Esophagus (tissue), 2 donors: ENCODE measurements at regions not wholly inside any gene's neighbourhood (a gene's known extent, or its start where the extent isn't known, plus 50 kb on each side); places are given as distances from the start of the nearest gene placed in this dataset.

ENCODE experiments used
- H3K27ac ChIP-seq, 2 donors: one replicate each; pipeline ENCODE4 v1.5.1; 2013; ENCODE audit warnings: low read depth in 2 of 2, mild to moderate bottlenecking in 2 of 2, inconsistent platforms in 1 of 2, low read length in 1 of 2, moderate library complexity in 1 of 2
- H3K27me3 ChIP-seq, 2 donors: one replicate each; pipeline ENCODE4 v1.6.1; 2013; ENCODE audit warnings: low read length in 2 of 2, control low read depth in 1 of 2, mild to moderate bottlenecking in 1 of 2; ENCODE audit not compliant: insufficient read depth in 2 of 2, control insufficient read depth in 1 of 2
- H3K36me3 ChIP-seq, 2 donors: one replicate each; pipeline ENCODE4 v1.6.1; 2013; ENCODE audit warnings: low read length in 1 of 2; ENCODE audit not compliant: control insufficient read depth in 2 of 2, insufficient read depth in 2 of 2
- H3K4me1 ChIP-seq, 2 donors: one replicate each; pipeline ENCODE4 v1.6.1; 2013; ENCODE audit warnings: low read length in 1 of 2; ENCODE audit not compliant: control insufficient read depth in 2 of 2, insufficient read depth in 2 of 2
- H3K4me3 ChIP-seq, 2 donors: one replicate each; pipeline ENCODE4 v1.5.1; 2013; ENCODE audit warnings: low read length in 2 of 2, mild to moderate bottlenecking in 2 of 2, low read depth in 1 of 2, moderate library complexity in 1 of 2
- H3K9me3 ChIP-seq, 2 donors: one replicate each; pipeline ENCODE4 v1.6.1; 2013; ENCODE audit warnings: mild to moderate bottlenecking in 2 of 2, low read depth in 1 of 2, low read length in 1 of 2, moderate library complexity in 1 of 2; ENCODE audit not compliant: control insufficient read depth in 2 of 2, insufficient read depth in 1 of 2
- WGBS, 2 donors: extraction: QIAGEN DNeasy Blood & Tissue Kit; methylation state at CpG; one replicate each; pipeline ENCODE4 v1.1.7; 2013; 5-methylcytosine and 5-hydroxymethylcytosine counted together
- donor health status: healthy with polysubstance abuse.
- donor health status: Bipolar disorder and iron deficiency.

- Histone ChIP-seq H3K27me3 (no peaks in the 10 kb centered on the region), H3K36me3 (no peaks in the 10 kb centered on the region), H3K4me3 (no peak overlapping the region), H3K9me3 (peaks cover 0 to 3% of the 10 kb centered on the region in 2 donors), H3K27ac (no peak overlapping the region), H3K4me1 (no peaks in the 10 kb centered on the region)
- WGBS, 2 donors = 79 to 84% methylated on average over 7 of the region's 7 CpGs
Measured at GRCh38 chr1:55384637-55385036, 169.5 kb upstream of the USP24 start.

GRCh38 chr1:55382806-55383305 lies 167.7 kb upstream of the USP24 start:
- no peaks in the 10 kb centered on the region for H3K36me3 ChIP-seq
- H3K9me3 ChIP-seq = peaks cover 0 to 3% of the 10 kb centered on the region in 2 donors
- no peaks in the 10 kb centered on the region for H3K4me1 ChIP-seq
- WGBS, 2 donors = 73 to 76% methylated on average over 11 of the region's 11 CpGs
- no peak overlapping the region for H3K4me3 ChIP-seq
- no peaks in the 10 kb centered on the region for H3K27me3 ChIP-seq
- H3K27ac ChIP-seq = no peak overlapping the region

GRCh38 chr1:55381983-55382382 lies 166.8 kb upstream of the USP24 start:
- Histone ChIP-seq H3K4me1 (no peaks in the 10 kb centered on the region), H3K27ac (no peak overlapping the region), H3K4me3 (no peak overlapping the region), H3K9me3 (peaks cover 0 to 3% of the 10 kb centered on the region in 2 donors), H3K36me3 (no peaks in the 10 kb centered on the region), H3K27me3 (no peaks in the 10 kb centered on the region)
- 60 to 66% methylated on average over 2 of the region's 2 CpGs for WGBS, 2 donors

GRCh38 chr1:55381491-55381890 lies 166.3 kb upstream of the USP24 start:
- WGBS, 2 donors = 84 to 87% methylated on average over 5 of the region's 5 CpGs
- Histone ChIP-seq H3K27me3 (no peaks in the 10 kb centered on the region), H3K27ac (no peak overlapping the region), H3K9me3 (peaks cover 0 to 3% of the 10 kb centered on the region in 2 donors), H3K4me3 (no peak overlapping the region), H3K36me3 (no peaks in the 10 kb centered on the region), H3K4me1 (no peaks in the 10 kb centered on the region)

- no peak overlapping the region for H3K27ac ChIP-seq
- no peak overlapping the region for H3K4me3 ChIP-seq
- no peaks in the 10 kb centered on the region for H3K4me1 ChIP-seq
- no peaks in the 10 kb centered on the region for H3K36me3 ChIP-seq
- WGBS, 2 donors = 60 to 69% methylated on average over 4 of the region's 4 CpGs
- no peaks in the 10 kb centered on the region for H3K27me3 ChIP-seq
- H3K9me3 ChIP-seq = peaks cover 0 to 3% of the 10 kb centered on the region in 2 donors
Measured at GRCh38 chr1:55380355-55380970, 165.3 kb upstream of the USP24 start.

- 44 to 47% methylated on average over 10 of the region's 10 CpGs for WGBS, 2 donors
- H3K4me1 ChIP-seq = no peaks in the 10 kb centered on the region
- peaks cover 0 to 3% of the 10 kb centered on the region in 2 donors for H3K9me3 ChIP-seq
- no peak overlapping the region for H3K27ac ChIP-seq
- H3K27me3 ChIP-seq = no peaks in the 10 kb centered on the region
- H3K4me3 ChIP-seq = no peak overlapping the region
- H3K36me3 ChIP-seq = no peaks in the 10 kb centered on the region
Measured at GRCh38 chr1:55378582-55378981, 163.4 kb upstream of the USP24 start.

- Histone ChIP-seq H3K36me3 (no peaks in the 10 kb centered on the region), H3K27ac (no peak overlapping the region), H3K4me3 (no peak overlapping the region), H3K27me3 (no peaks in the 10 kb centered on the region), H3K9me3 (peaks cover 0 to 3% of the 10 kb centered on the region in 2 donors), H3K4me1 (no peaks in the 10 kb centered on the region)
- 94 to 98% methylated on average over 1 of the region's 1 CpG for WGBS, 2 donors
Measured at GRCh38 chr1:55376897-55377296, 161.7 kb upstream of the USP24 start.

- no peaks in the 10 kb centered on the region for H3K27me3 ChIP-seq
- no peak overlapping the region for H3K4me3 ChIP-seq
- H3K36me3 ChIP-seq = no peaks in the 10 kb centered on the region
- H3K4me1 ChIP-seq = no peaks in the 10 kb centered on the region
- 23 to 33% methylated on average over 4 of the region's 4 CpGs for WGBS, 2 donors
- no peaks in the 10 kb centered on the region for H3K9me3 ChIP-seq
- H3K27ac ChIP-seq = peak overlapping the region in 1 of 2 donors; percentile 26
Measured at GRCh38 chr1:55375617-55376258, 160.6 kb upstream of the USP24 start.

GRCh38 chr1:55374801-55375616 lies 159.8 kb upstream of the USP24 start:
- no peaks in the 10 kb centered on the region for H3K4me1 ChIP-seq
- no peaks in the 10 kb centered on the region for H3K36me3 ChIP-seq
- H3K27me3 ChIP-seq = no peaks in the 10 kb centered on the region
- H3K4me3 ChIP-seq = no peak overlapping the region
- 81 to 82% methylated on average over 14 of the region's 14 CpGs for WGBS, 2 donors
- peak overlapping the region in 1 of 2 donors; percentile 26 for H3K27ac ChIP-seq
- no peaks in the 10 kb centered on the region for H3K9me3 ChIP-seq
